H1 (cell line): ENCODE measurements at regions not wholly inside any gene's neighbourhood (a gene's known extent, or its start where the extent isn't known, plus 50 kb on each side); places are given as distances from the start of the nearest gene placed in this dataset.

ENCODE experiments used
- CTCF ChIA-PET: fragments of 300-600 bp; sonication (Branson Sonifier 250); formaldehyde crosslinking; loops from one replicate; lab custom pipeline; 2021; ENCODE audit not compliant: partially characterized antibody; lab: Charles Lee
- POLR2A ChIA-PET: fragments of 300-600 bp; sonication (Branson Sonifier 250); formaldehyde crosslinking; loops from one replicate; lab custom pipeline; 2021; ENCODE audit warnings: inconsistent platforms; ENCODE audit not compliant: partially characterized antibody; lab: Charles Lee
- DNase-seq, 2 experiments: peaks; one replicate each; pipeline versions ENCODE4 v3.0.0 to v3.0.0-alpha.2; 2010 to 2022; ENCODE audit warnings: low spot score in 2 of 2, low read depth in 1 of 2, mixed read lengths in 1 of 2
- FAIRE-seq: peaks from 2 replicates; lab custom pipeline; 2011; peaks lifted over from hg19 to GRCh38; lab: Jason Lieb, UNC
- H2AFZ ChIP-seq: 2 replicates; pipeline ENCODE4 v1.8.1; 2012; ENCODE audit warnings: low read length, inconsistent platforms
- H2AK5ac ChIP-seq: 2 replicates; pipeline ENCODE4 v1.6.1; 2013; ENCODE audit warnings: low read depth, low read length
- H2BK120ac ChIP-seq: replicated peaks from 2 replicates; pipeline ENCODE3; 2013; ENCODE audit warnings: low read depth, low read length, inconsistent platforms
- H2BK12ac ChIP-seq: 2 replicates; pipeline ENCODE4 v1.6.1; 2013; ENCODE audit warnings: low read depth, low read length
- H2BK15ac ChIP-seq: 2 replicates; pipeline ENCODE4 v1.6.1; 2013; ENCODE audit warnings: low read length
- H2BK20ac ChIP-seq: 2 replicates; pipeline ENCODE4 v1.6.1; 2013; ENCODE audit warnings: low read length
- H2BK5ac ChIP-seq: 2 replicates; pipeline ENCODE4 v1.6.1; 2013; ENCODE audit warnings: low read depth, low read length
- H3K14ac ChIP-seq: 2 replicates; pipeline ENCODE4 v1.6.1; 2013; ENCODE audit warnings: inconsistent platforms; ENCODE audit not compliant: insufficient read length
- H3K18ac ChIP-seq: 2 replicates; pipeline ENCODE4 v1.6.1; 2013; ENCODE audit warnings: low read length; ENCODE audit errors: extremely low read depth
- H3K23ac ChIP-seq: 2 replicates; pipeline ENCODE4 v1.6.1; 2013; ENCODE audit warnings: inconsistent platforms; ENCODE audit not compliant: insufficient read length
- H3K23me2 ChIP-seq: 2 replicates; pipeline ENCODE4 v1.6.1; 2013; ENCODE audit warnings: low read depth, low read length
- H3K27ac ChIP-seq: 2 replicates; pipeline ENCODE4 v1.6.1; 2011; ENCODE audit warnings: low read depth, low read length, inconsistent platforms
- H3K27me3 ChIP-seq, 4 experiments: replicated peaks in 1 of 4; 1 replicate in 1 of 4; 2 replicates in 3 of 4; pipeline versions ENCODE4 v1.6.1 to v1.8.1; 2011 to 2013; ENCODE audit warnings: low read length in 3 of 4, mild to moderate bottlenecking in 3 of 4, inconsistent platforms in 2 of 4, mixed read lengths in 2 of 4, moderate library complexity in 1 of 4; ENCODE audit not compliant: control insufficient read depth in 3 of 4, insufficient read depth in 3 of 4; ENCODE audit errors: extremely low read depth in 1 of 4
- H3K36me3 ChIP-seq, 4 experiments: 2 replicates each; pipeline versions ENCODE4 v1.6.1 to v1.8.1; 2011 to 2013; ENCODE audit warnings: mild to moderate bottlenecking in 4 of 4, low read length in 3 of 4, moderate library complexity in 2 of 4, control low read depth in 1 of 4, inconsistent platforms in 1 of 4; ENCODE audit not compliant: insufficient read depth in 4 of 4, control insufficient read depth in 2 of 4
- H3K4ac ChIP-seq: replicated peaks from 2 replicates; pipeline ENCODE3; 2013; ENCODE audit warnings: low read length, low read depth, mixed read lengths, inconsistent platforms; ENCODE audit not compliant: insufficient read length
- H3K4me1 ChIP-seq, 4 experiments: replicated peaks in 1 of 4; 1 replicate in 1 of 4; 2 replicates in 3 of 4; pipeline versions ENCODE4 v1.6.1 to v1.8.1; 2011 to 2013; ENCODE audit warnings: low read length in 3 of 4, inconsistent platforms in 2 of 4, mixed read lengths in 1 of 4; ENCODE audit not compliant: insufficient read depth in 4 of 4, control insufficient read depth in 3 of 4
- H3K4me2 ChIP-seq, 2 experiments: 2 replicates each; pipeline versions ENCODE4 v1.6.1 to v1.8.1; 2011 to 2013; ENCODE audit warnings: low read depth in 2 of 2, low read length in 2 of 2, control low read depth in 1 of 2, inconsistent platforms in 1 of 2, mild to moderate bottlenecking in 1 of 2; ENCODE audit not compliant: insufficient read depth in 1 of 2
- H3K4me3 ChIP-seq, 4 experiments: fragments of 200-600, 300-600 bp in 1 of 4; sonication (generic), shearing (Covaris generic), sonication (Bioruptor Twin) in 1 of 4; 2 replicates each; pipeline versions ENCODE4 v1.5.1 to v1.8.1; 2011 to 2016; ENCODE audit warnings: low read length in 4 of 4, low read depth in 3 of 4, control low read depth in 2 of 4, inconsistent platforms in 2 of 4, mild to moderate bottlenecking in 2 of 4, mixed read lengths in 1 of 4, moderate library complexity in 1 of 4; ENCODE audit not compliant: insufficient read depth in 2 of 4; ENCODE audit errors: extremely low read depth in 1 of 4
- H3K56ac ChIP-seq: replicated peaks from 2 replicates; pipeline ENCODE3; 2013; ENCODE audit warnings: low read depth, mild to moderate bottlenecking, mixed read lengths, low read length, inconsistent platforms; ENCODE audit not compliant: insufficient read length
- H3K79me1 ChIP-seq: 2 replicates; pipeline ENCODE4 v1.6.1; 2013; ENCODE audit warnings: low read depth, low read length, control low read depth
- H3K79me2 ChIP-seq, 2 experiments: 2 replicates each; pipeline versions ENCODE4 v1.6.1 to v1.8.1; 2012 to 2013; ENCODE audit warnings: low read length in 2 of 2, mild to moderate bottlenecking in 2 of 2, inconsistent platforms in 1 of 2; ENCODE audit not compliant: insufficient read depth in 2 of 2, control insufficient read depth in 1 of 2
- H3K9ac ChIP-seq, 4 experiments: replicated peaks in 1 of 4; 1 replicate in 1 of 4; 2 replicates in 3 of 4; pipeline versions ENCODE4 v1.6.1 to v1.8.1; 2011 to 2013; ENCODE audit warnings: low read depth in 3 of 4, low read length in 3 of 4, control low read depth in 2 of 4, mild to moderate bottlenecking in 2 of 4, moderate library complexity in 2 of 4, inconsistent platforms in 1 of 4; ENCODE audit errors: extremely low read depth in 1 of 4
- H3K9me3 ChIP-seq, 2 experiments: 2 replicates each; pipeline versions ENCODE4 v1.6.1 to v1.8.1; 2012 to 2013; ENCODE audit warnings: mild to moderate bottlenecking in 2 of 2, moderate library complexity in 2 of 2, control low read depth in 1 of 2, inconsistent platforms in 1 of 2, low read depth in 1 of 2, low read length in 1 of 2, mixed read lengths in 1 of 2; ENCODE audit not compliant: insufficient read depth in 2 of 2
- H4K20me1 ChIP-seq, 2 experiments: replicated peaks in 1 of 2; 2 replicates each; pipeline versions ENCODE3 to v1.8.1; 2011 to 2013; ENCODE audit warnings: inconsistent platforms in 2 of 2, low read length in 2 of 2, mild to moderate bottlenecking in 1 of 2; ENCODE audit not compliant: insufficient read depth in 2 of 2, control insufficient read depth in 1 of 2
- H4K5ac ChIP-seq: 2 replicates; pipeline ENCODE4 v1.6.1; 2013; ENCODE audit warnings: low read length, low read depth, mixed read lengths, inconsistent platforms; ENCODE audit not compliant: insufficient read length
- H4K8ac ChIP-seq: 2 replicates; pipeline ENCODE4 v1.8.0; 2013; ENCODE audit warnings: mild to moderate bottlenecking, moderate library complexity, low read length, inconsistent platforms; ENCODE audit not compliant: insufficient read depth; ENCODE audit errors: extremely low read depth
- H4K91ac ChIP-seq: replicated peaks from 2 replicates; pipeline ENCODE3; 2013; ENCODE audit warnings: low read length, mixed read lengths, inconsistent platforms; ENCODE audit not compliant: insufficient read length
- GABPA ChIP-seq: IDR thresholded peaks from 2 replicates; pipeline ENCODE4 v1.6.1; 2011; ENCODE audit warnings: mild to moderate bottlenecking, low read length, moderate library complexity, borderline replicate concordance; ENCODE audit not compliant: insufficient read depth
- KDM1A ChIP-seq: fragments of 200-600, 300-600 bp; sonication (generic); IDR thresholded peaks from 2 replicates; pipeline ENCODE4 v1.7.1; 2016; ENCODE audit warnings: mild to moderate bottlenecking, low read length, borderline replicate concordance
- MAFK ChIP-seq: IDR thresholded peaks from 2 replicates; pipeline ENCODE4 v1.6.1; 2012; ENCODE audit warnings: low read depth, mild to moderate bottlenecking, improper control_type of control experiment, low read length
- NANOG ChIP-seq: IDR thresholded peaks from 2 replicates; pipeline ENCODE4 v1.6.1; 2011; ENCODE audit warnings: low read length, low read depth, mild to moderate bottlenecking, inconsistent platforms; ENCODE audit not compliant: insufficient read depth, poor library complexity, severe bottlenecking
- RBBP5 ChIP-seq: IDR thresholded peaks from 2 replicates; pipeline ENCODE4 v1.7.1; 2012; ENCODE audit warnings: low read depth, mild to moderate bottlenecking, inconsistent platforms, low read length, moderate library complexity, borderline replicate concordance
- RFX5 ChIP-seq: IDR thresholded peaks from 2 replicates; pipeline ENCODE4 v1.6.1; 2011; ENCODE audit warnings: low read depth, low read length, improper control_type of control experiment, borderline replicate concordance
- SIN3A ChIP-seq, 2 experiments: IDR thresholded peaks in 1 of 2; conservative IDR thresholded peaks in 1 of 2; 2 replicates each; pipeline ENCODE4 v1.6.1; 2011 to 2012; ENCODE audit warnings: low read length in 2 of 2, improper control_type of control experiment in 1 of 2, low read depth in 1 of 2, mild to moderate bottlenecking in 1 of 2
- SP4 ChIP-seq: IDR thresholded peaks from 2 replicates; pipeline ENCODE4 v1.6.1; 2012; ENCODE audit warnings: low read length, inconsistent platforms
- WGBS, 2 experiments: shearing (Covaris generic) in 1 of 2; methylation state at CpG; one replicate each; pipeline versions ENCODE4 v1.1.6 to v1.1.7; 2013 to 2015; ENCODE audit warnings: low lambda C conversion rate in 2 of 2, mixed read lengths in 2 of 2, inconsistent platforms in 1 of 2, low coverage in 1 of 2, missing lambda C conversion rate in 1 of 2; ENCODE audit not compliant: insufficient replicate concordance in 2 of 2, insufficient coverage in 1 of 2, insufficient read length in 1 of 2; ENCODE audit errors: extremely low coverage in 1 of 2, missing lambda C conversion rate in 1 of 2; 5-methylcytosine and 5-hydroxymethylcytosine counted together

- Histone ChIP-seq H3K4me2 (no peak overlapping the region), H3K4ac (no peak overlapping the region), H3K9ac (no peak overlapping the region), H3K36me3 (no peaks in the 10 kb centered on the region), H3K56ac (no peak overlapping the region), H3K23me2 (no peaks in the 10 kb centered on the region; the same call in 1 of the 2 replicates), H2AFZ (no peak overlapping the region), H2BK5ac (peak overlapping the region; percentile 36; the same call in 1 of the 2 replicates), H2BK12ac (peak overlapping the region; percentile 77; the same call in 1 of the 2 replicates), H4K20me1 (no peaks in the 10 kb centered on the region), H4K8ac (no peak overlapping the region), H3K27me3 (no peaks in the 10 kb centered on the region), H4K5ac (no peak overlapping the region), H3K79me1 (no peaks in the 10 kb centered on the region), H3K27ac (no peak overlapping the region), H2AK5ac (peak overlapping the region; percentile 2; the same call in 1 of the 2 replicates), H4K91ac (no peak overlapping the region), H3K4me1 (peaks cover 0 to 14% (median 9%) of the 10 kb centered on the region in 4 experiments; a peak in 6 of 7 replicates), H3K9me3 (no peaks in the 10 kb centered on the region), H2BK15ac (no peak overlapping the region; the same call in 1 of the 2 replicates), H3K4me3 (no peak overlapping the region), H3K79me2 (no peaks in the 10 kb centered on the region), H3K18ac (no peak overlapping the region), H2BK120ac (no peak overlapping the region), H2BK20ac (no peak overlapping the region), H3K23ac (no peak overlapping the region), H3K14ac (no peak overlapping the region)
- no peak for DNase-seq
- FAIRE-seq, result no peak
- POLR2A ChIA-PET, result interaction anchor here (0.8 to 1.4 kb wide), 2 partner anchors 9 to 42 kb away, joined by 3 read pairs; no protein-coding TSS in a partner anchor
- CTCF ChIA-PET, result interaction anchor here (0.6 to 10.0 kb wide), 13 partner anchors 12 to 213 kb away, joined by 3 to 114 read pairs (median 4); no protein-coding TSS in a partner anchor
- TF ChIP-seq KDM1A (no peak), SIN3A (conservative IDR thresholded peaks at IDR 0.05 in 1 of 2, IDR thresholded peaks at IDR 0.05 in 1 of 2; ENCODE audit: low read depth in 1 of 2, low read length in 2 of 2) (no peak), RBBP5 (no peak), NANOG (no peak), SP4 (no peak), GABPA (no peak), RFX5 (no peak), MAFK (no peak)
- WGBS, 2 experiments, result 68% methylated on average over 4 of the region's 6 CpGs; no CpG with 5 or more reads in 1 of the 2 experiments
These were observed 126.5 kb downstream of the ENGASE start for GRCh38 chr17:79201119-79201518.
